GM06990 (cell line): ENCODE measurements at regions not wholly inside any gene's neighbourhood (a gene's known extent, or its start where the extent isn't known, plus 50 kb on each side); places are given as distances from the start of the nearest gene placed in this dataset.

ENCODE experiments used
- DNase-seq: peaks from one replicate; pipeline ENCODE4 v3.0.0-alpha.2; 2011; ENCODE audit not compliant: insufficient read length; ENCODE audit errors: extremely low read depth
- H3K27me3 ChIP-seq: replicated peaks from 2 replicates; pipeline ENCODE4 v1.6.0; 2011; ENCODE audit warnings: low read length; ENCODE audit not compliant: control insufficient read depth, insufficient read depth
- H3K36me3 ChIP-seq: 2 replicates; pipeline ENCODE4 v1.5.1; 2011; ENCODE audit warnings: low read length; ENCODE audit not compliant: control insufficient read depth, insufficient read depth
- H3K4me3 ChIP-seq: replicated peaks from 2 replicates; pipeline ENCODE4 v1.5.1; 2011; ENCODE audit warnings: low read depth, mild to moderate bottlenecking, control low read depth, low read length
- TF ChIP-seq, protein P1 (sequence below): IDR thresholded peaks from 2 replicates; pipeline ENCODE4 v1.5.1; 2011; ENCODE audit warnings: low read length, control low read depth, mild to moderate bottlenecking, inconsistent platforms; ENCODE audit not compliant: insufficient read depth, poor library complexity, severe bottlenecking

DNA sequence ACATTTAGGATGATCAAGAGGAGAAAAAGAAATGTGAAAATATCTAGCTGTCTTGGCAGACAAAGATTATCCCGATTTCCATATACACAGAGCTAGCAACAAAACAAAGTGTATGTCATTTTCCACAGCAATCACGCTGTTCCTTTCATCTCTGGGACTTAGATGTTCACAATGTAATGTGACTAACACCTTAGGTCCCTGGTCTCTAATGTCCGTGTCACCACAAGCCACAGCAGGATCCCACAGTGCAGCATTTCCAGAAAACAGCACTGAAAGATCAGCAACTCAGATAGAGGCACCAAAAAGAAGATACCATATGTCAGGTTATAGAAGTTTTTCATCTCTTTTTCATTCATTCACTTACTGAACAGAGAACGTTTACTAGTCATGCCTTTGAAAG is 118.0 kb upstream of the TNPO1 start:
- no peaks in the 10 kb centered on the region for H3K36me3 ChIP-seq
- no peak for DNase-seq
- TF ChIP-seq, protein P1, sequence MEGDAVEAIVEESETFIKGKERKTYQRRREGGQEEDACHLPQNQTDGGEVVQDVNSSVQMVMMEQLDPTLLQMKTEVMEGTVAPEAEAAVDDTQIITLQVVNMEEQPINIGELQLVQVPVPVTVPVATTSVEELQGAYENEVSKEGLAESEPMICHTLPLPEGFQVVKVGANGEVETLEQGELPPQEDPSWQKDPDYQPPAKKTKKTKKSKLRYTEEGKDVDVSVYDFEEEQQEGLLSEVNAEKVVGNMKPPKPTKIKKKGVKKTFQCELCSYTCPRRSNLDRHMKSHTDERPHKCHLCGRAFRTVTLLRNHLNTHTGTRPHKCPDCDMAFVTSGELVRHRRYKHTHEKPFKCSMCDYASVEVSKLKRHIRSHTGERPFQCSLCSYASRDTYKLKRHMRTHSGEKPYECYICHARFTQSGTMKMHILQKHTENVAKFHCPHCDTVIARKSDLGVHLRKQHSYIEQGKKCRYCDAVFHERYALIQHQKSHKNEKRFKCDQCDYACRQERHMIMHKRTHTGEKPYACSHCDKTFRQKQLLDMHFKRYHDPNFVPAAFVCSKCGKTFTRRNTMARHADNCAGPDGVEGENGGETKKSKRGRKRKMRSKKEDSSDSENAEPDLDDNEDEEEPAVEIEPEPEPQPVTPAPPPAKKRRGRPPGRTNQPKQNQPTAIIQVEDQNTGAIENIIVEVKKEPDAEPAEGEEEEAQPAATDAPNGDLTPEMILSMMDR: no peak
- H3K27me3 ChIP-seq: no peaks in the 10 kb centered on the region
- no peak overlapping the region for H3K4me3 ChIP-seq

DNA sequence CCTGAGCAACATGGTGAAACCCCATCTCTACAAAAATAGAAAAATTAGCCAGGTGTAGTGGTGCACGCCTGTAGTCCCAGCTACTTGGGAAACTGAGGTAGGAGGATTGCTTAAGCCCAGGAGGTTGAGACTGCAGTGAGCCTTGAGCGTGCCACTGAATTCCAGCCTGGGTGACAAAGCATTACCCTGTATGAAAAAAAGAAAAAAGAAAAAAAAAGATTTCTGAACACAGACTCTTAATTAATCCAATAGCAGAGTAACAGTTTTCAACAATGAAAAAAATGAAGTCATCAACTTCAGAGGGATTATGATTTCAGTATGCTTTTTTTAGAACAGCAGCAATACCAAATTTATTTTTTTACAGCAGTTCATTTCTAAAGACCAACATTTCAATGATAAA is 118.8 kb upstream of the TNPO1 start:
- TF ChIP-seq, protein P1: no peak
- Histone ChIP-seq H3K27me3 (no peaks in the 10 kb centered on the region), H3K4me3 (no peak overlapping the region), H3K36me3 (no peaks in the 10 kb centered on the region)
- DNase-seq: no peak

DNA sequence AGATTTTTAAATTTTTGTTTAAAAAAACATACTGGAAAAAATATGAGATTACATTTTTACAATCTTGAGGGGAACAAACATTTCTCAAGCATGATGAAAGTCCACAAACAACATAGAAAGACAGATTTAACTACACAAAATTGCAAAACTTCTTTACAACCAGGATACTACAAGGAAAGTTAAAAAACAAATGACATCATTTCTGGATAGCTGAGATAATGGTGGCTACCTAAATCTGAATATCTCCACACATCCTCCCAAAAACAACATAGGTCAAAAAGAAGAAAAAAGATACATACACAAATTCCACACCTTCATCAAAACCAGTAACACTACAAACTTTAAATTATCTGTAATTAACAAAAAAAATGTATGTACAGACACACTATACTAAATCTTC is 120.8 kb upstream of the TNPO1 start:
- Histone ChIP-seq H3K4me3 (no peak overlapping the region), H3K36me3 (no peaks in the 10 kb centered on the region), H3K27me3 (no peaks in the 10 kb centered on the region)
- no peak for DNase-seq
- TF ChIP-seq, protein P1: no peak

DNA sequence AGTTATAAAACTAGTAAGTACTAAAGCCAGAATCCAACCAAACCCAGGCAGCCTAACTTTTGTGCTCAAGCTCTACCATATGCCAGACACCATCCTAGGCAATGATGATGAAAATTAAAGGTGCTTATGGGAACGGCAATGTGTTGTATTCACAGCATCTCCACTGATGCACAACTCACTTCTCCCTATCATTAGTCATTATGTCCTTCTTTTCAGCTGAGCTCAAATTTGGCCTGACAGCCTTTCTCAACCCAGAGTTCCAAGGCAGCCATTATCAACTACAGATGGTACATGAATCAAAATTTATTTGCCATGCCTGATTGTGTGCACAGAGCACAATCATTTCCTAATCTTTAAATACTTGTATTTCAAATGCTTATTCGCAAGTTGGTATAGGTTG is 121.6 kb upstream of the TNPO1 start:
- Histone ChIP-seq H3K36me3 (no peaks in the 10 kb centered on the region), H3K4me3 (no peak overlapping the region), H3K27me3 (no peaks in the 10 kb centered on the region)
- TF ChIP-seq, protein P1: no peak
- no peak for DNase-seq

DNA sequence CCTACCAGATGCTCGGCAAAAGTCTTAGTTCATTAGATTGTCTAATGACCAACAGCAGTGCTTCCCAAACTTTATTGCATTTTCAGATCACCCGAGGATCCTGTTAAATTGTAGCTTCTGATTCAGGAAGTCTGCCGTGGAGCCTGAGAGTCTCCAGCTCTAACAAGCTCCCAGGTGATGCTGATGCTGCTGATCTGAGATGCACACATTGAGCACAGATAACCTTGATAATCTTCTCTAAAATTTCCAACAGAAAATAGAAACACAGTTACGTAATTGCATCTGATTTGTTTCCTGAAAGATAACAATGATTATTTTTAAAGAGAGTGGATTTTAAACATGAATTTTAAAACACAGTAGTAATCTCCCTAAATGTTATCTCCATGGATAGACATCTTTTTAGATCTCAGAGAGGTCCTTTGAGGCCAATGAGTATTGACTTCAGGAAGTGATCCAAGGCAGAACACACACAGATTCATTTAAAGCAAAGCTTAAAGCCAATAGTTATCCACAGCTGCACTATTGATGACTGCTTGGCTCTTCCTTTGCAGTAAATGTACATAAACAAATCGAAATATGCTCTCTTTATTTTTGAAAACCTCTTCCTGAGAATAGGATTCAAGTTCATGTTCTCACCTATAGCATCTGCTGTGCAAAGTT is 122.8 kb upstream of the TNPO1 start:
- Histone ChIP-seq H3K27me3 (no peaks in the 10 kb centered on the region), H3K4me3 (no peak overlapping the region), H3K36me3 (no peaks in the 10 kb centered on the region)
- no peak for DNase-seq
- TF ChIP-seq, protein P1: no peak
